H9 (cell line): ENCODE measurements at regions not wholly inside any gene's neighbourhood (a gene's known extent, or its start where the extent isn't known, plus 50 kb on each side); places are given as distances from the start of the nearest gene placed in this dataset.

Experiments used
- DNase-seq: peaks from one replicate; pipeline ENCODE4 v3.0.0-alpha.2; 2017
- H2AFZ ChIP-seq: one replicate; pipeline ENCODE4 v1.6.1; 2013; ENCODE audit warnings: mild to moderate bottlenecking, low read length, control low read depth, moderate library complexity
- H2AK5ac ChIP-seq: 2 replicates; pipeline ENCODE4 v1.6.1; 2013; ENCODE audit warnings: low read length, control low read depth, mixed read lengths; ENCODE audit not compliant: insufficient read length
- H2BK120ac ChIP-seq: one replicate; pipeline ENCODE4 v1.6.1; 2013; ENCODE audit warnings: low read depth, mild to moderate bottlenecking, low read length, control low read depth, inconsistent platforms; ENCODE audit not compliant: poor library complexity, severe bottlenecking
- H2BK12ac ChIP-seq: 2 replicates; pipeline ENCODE4 v1.6.1; 2013; ENCODE audit warnings: low read length, control low read depth, mixed read lengths, low read depth; ENCODE audit not compliant: insufficient read length
- H2BK15ac ChIP-seq: 2 replicates; pipeline ENCODE4 v1.6.1; 2013; ENCODE audit warnings: low read depth, low read length, control low read depth
- H2BK20ac ChIP-seq: one replicate; pipeline ENCODE4 v1.6.1; 2013; ENCODE audit warnings: low read depth, mild to moderate bottlenecking, low read length, control low read depth, inconsistent platforms; ENCODE audit not compliant: poor library complexity, severe bottlenecking
- H2BK5ac ChIP-seq: 2 replicates; pipeline ENCODE4 v1.6.1; 2013; ENCODE audit warnings: low read length, control low read depth, mixed read lengths; ENCODE audit not compliant: insufficient read length
- H3K14ac ChIP-seq: 2 replicates; pipeline ENCODE4 v1.6.1; 2013; ENCODE audit warnings: low read length, control low read depth; ENCODE audit not compliant: insufficient read depth
- H3K18ac ChIP-seq: 2 replicates; pipeline ENCODE4 v1.6.1; 2013; ENCODE audit warnings: low read depth, mild to moderate bottlenecking, mixed read lengths, low read length, control low read depth; ENCODE audit not compliant: insufficient read length
- H3K23ac ChIP-seq: 2 replicates; pipeline ENCODE4 v1.6.1; 2013; ENCODE audit warnings: low read length, control low read depth, mixed read lengths, low read depth; ENCODE audit not compliant: insufficient read length
- H3K23me2 ChIP-seq: 2 replicates; pipeline ENCODE4 v1.6.1; 2013; ENCODE audit warnings: low read depth, mild to moderate bottlenecking, mixed read lengths, low read length, control low read depth; ENCODE audit not compliant: insufficient read length, poor library complexity, severe bottlenecking
- H3K27ac ChIP-seq: 2 replicates; pipeline ENCODE4 v1.5.1; 2013; ENCODE audit warnings: low read length, control low read depth, mixed read lengths, low read depth; ENCODE audit not compliant: insufficient read length
- H3K27me3 ChIP-seq: 2 replicates; pipeline ENCODE4 v1.6.1; 2013; ENCODE audit warnings: low read length, control low read depth, inconsistent platforms; ENCODE audit not compliant: insufficient read depth
- H3K4ac ChIP-seq: 2 replicates; pipeline ENCODE4 v1.6.1; 2013; ENCODE audit warnings: low read depth, mild to moderate bottlenecking, control low read depth, inconsistent platforms, low read length, moderate library complexity
- H3K4me1 ChIP-seq: 2 replicates; pipeline ENCODE4 v1.6.1; 2013; ENCODE audit warnings: low read length, control low read depth, inconsistent platforms; ENCODE audit not compliant: insufficient read depth
- H3K4me2 ChIP-seq: 2 replicates; pipeline ENCODE4 v1.6.1; 2013; ENCODE audit warnings: low read length, control low read depth, mixed read lengths; ENCODE audit not compliant: insufficient read length, insufficient read depth
- H3K56ac ChIP-seq: 2 replicates; pipeline ENCODE4 v1.6.1; 2013; ENCODE audit warnings: low read depth, mild to moderate bottlenecking, mixed read lengths, low read length, control low read depth; ENCODE audit not compliant: insufficient read length
- H3K79me1 ChIP-seq: 2 replicates; pipeline ENCODE4 v1.6.1; 2013; ENCODE audit warnings: low read depth, mild to moderate bottlenecking, moderate library complexity, low read length, control low read depth, inconsistent platforms; ENCODE audit not compliant: insufficient read depth, poor library complexity, severe bottlenecking
- H3K79me2 ChIP-seq: 2 replicates; pipeline ENCODE4 v1.6.1; 2013; ENCODE audit warnings: low read length, control low read depth, inconsistent platforms; ENCODE audit not compliant: insufficient read depth
- H3K9ac ChIP-seq: 2 replicates; pipeline ENCODE4 v1.6.1; 2013; ENCODE audit warnings: low read length, control low read depth, mixed read lengths; ENCODE audit not compliant: insufficient read length; ENCODE audit errors: extremely low read depth
- H3K9me3 ChIP-seq: one replicate; pipeline ENCODE4 v1.6.1; 2013; ENCODE audit warnings: low read depth, low read length, inconsistent platforms; ENCODE audit not compliant: control insufficient read depth
- H3T11ph ChIP-seq: one replicate; pipeline ENCODE4 v1.6.1; 2013; ENCODE audit warnings: mild to moderate bottlenecking, low read length, control low read depth, inconsistent platforms
- H4K20me1 ChIP-seq: one replicate; pipeline ENCODE4 v1.6.1; 2013; ENCODE audit not compliant: control insufficient read depth, insufficient read length, insufficient read depth
- H4K5ac ChIP-seq: 2 replicates; pipeline ENCODE4 v1.6.1; 2013; ENCODE audit warnings: low read depth, mild to moderate bottlenecking, mixed read lengths, low read length, control low read depth; ENCODE audit not compliant: insufficient read length
- H4K8ac ChIP-seq: replicated peaks from 2 replicates; pipeline ENCODE4 v1.6.1; 2013; ENCODE audit warnings: low read length, control low read depth, mixed read lengths, low read depth; ENCODE audit not compliant: insufficient read length
- H4K91ac ChIP-seq: 2 replicates; pipeline ENCODE4 v1.6.1; 2013; ENCODE audit warnings: low read depth, mild to moderate bottlenecking, moderate library complexity, mixed read lengths, low read length, control low read depth; ENCODE audit not compliant: insufficient read length
- H3K27ac Mint-ChIP-seq, 3 experiments: 2 replicates in 2 of 3; 3 replicates in 1 of 3; pipeline ENCODE4 v1.8.0; 2020 to 2021; ENCODE audit warnings: mixed read lengths in 3 of 3, mild to moderate bottlenecking in 1 of 3, moderate library complexity in 1 of 3
- H3K27me3 Mint-ChIP-seq: 2 replicates; pipeline ENCODE4 v1.8.0; 2021; ENCODE audit warnings: low read depth, mild to moderate bottlenecking, moderate library complexity, mixed read lengths
- H3K36me3 Mint-ChIP-seq, 3 experiments: 2 replicates in 2 of 3; 3 replicates in 1 of 3; pipeline ENCODE4 v1.8.0; 2020 to 2021; ENCODE audit warnings: low read depth in 3 of 3, mixed read lengths in 3 of 3; ENCODE audit not compliant: insufficient read depth in 1 of 3
- H3K4me1 Mint-ChIP-seq, 2 experiments: 2 replicates each; pipeline ENCODE4 v1.8.0; 2020; ENCODE audit warnings: mixed read lengths in 2 of 2
- H3K4me3 Mint-ChIP-seq, 2 experiments: 2 replicates in 1 of 2; 3 replicates in 1 of 2; pipeline ENCODE4 v1.8.0; 2020 to 2021; ENCODE audit warnings: mild to moderate bottlenecking in 2 of 2, mixed read lengths in 2 of 2, moderate library complexity in 1 of 2
- H3K9me3 Mint-ChIP-seq, 2 experiments: 2 replicates in 1 of 2; 3 replicates in 1 of 2; pipeline ENCODE4 v1.8.0; 2020; ENCODE audit warnings: mild to moderate bottlenecking in 2 of 2, mixed read lengths in 2 of 2, moderate library complexity in 1 of 2
- WGBS: extraction: QIAGEN DNeasy Blood & Tissue Kit; methylation state at CpG from one replicate; pipeline ENCODE4 v1.1.7; 2013; ENCODE audit warnings: missing lambda C conversion rate, low lambda C conversion rate, mixed read lengths; ENCODE audit not compliant: insufficient read length; ENCODE audit errors: extremely low coverage; 5-methylcytosine and 5-hydroxymethylcytosine counted together
- TF ChIP-seq, protein P1 (sequence below): fragments of 200-600 bp; sonication (generic); conservative IDR thresholded peaks from 3 replicates; pipeline ENCODE4 v1.8.0; 2021; ENCODE audit warnings: antibody characterized with exemption, mild to moderate bottlenecking

GRCh38 chr3:159779883-159780282 is 208.8 kb upstream of the IL12A start:
- no peak overlapping the region for H4K5ac ChIP-seq
- H3K23ac ChIP-seq, result no peak overlapping the region
- H3K23me2 ChIP-seq, result no peaks in the 10 kb centered on the region
- H3K4me1 ChIP-seq, result no peaks in the 10 kb centered on the region; the same call in 1 of the 2 replicates
- no peak overlapping the region for H2BK20ac ChIP-seq
- TF ChIP-seq, protein P1, sequence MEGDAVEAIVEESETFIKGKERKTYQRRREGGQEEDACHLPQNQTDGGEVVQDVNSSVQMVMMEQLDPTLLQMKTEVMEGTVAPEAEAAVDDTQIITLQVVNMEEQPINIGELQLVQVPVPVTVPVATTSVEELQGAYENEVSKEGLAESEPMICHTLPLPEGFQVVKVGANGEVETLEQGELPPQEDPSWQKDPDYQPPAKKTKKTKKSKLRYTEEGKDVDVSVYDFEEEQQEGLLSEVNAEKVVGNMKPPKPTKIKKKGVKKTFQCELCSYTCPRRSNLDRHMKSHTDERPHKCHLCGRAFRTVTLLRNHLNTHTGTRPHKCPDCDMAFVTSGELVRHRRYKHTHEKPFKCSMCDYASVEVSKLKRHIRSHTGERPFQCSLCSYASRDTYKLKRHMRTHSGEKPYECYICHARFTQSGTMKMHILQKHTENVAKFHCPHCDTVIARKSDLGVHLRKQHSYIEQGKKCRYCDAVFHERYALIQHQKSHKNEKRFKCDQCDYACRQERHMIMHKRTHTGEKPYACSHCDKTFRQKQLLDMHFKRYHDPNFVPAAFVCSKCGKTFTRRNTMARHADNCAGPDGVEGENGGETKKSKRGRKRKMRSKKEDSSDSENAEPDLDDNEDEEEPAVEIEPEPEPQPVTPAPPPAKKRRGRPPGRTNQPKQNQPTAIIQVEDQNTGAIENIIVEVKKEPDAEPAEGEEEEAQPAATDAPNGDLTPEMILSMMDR, result no peak
- H3K56ac ChIP-seq, result no peak overlapping the region
- H3K4me3 Mint-ChIP-seq, result no peak overlapping the region
- no peak overlapping the region for H3K9ac ChIP-seq
- no peaks in the 10 kb centered on the region; a peak in 1 of 7 replicates for H3K36me3 Mint-ChIP-seq
- no peaks in the 10 kb centered on the region for H3K27me3 Mint-ChIP-seq
- no peak overlapping the region for H2AK5ac ChIP-seq
- no peak overlapping the region for H2BK120ac ChIP-seq
- H3K27ac Mint-ChIP-seq, result no peak overlapping the region
- H4K91ac ChIP-seq, result no peak overlapping the region
- no peak for DNase-seq
- no peak overlapping the region for H2BK12ac ChIP-seq
- H2BK15ac ChIP-seq, result no peak overlapping the region
- no peak overlapping the region for H2AFZ ChIP-seq
- H3K4me2 ChIP-seq, result no peak overlapping the region
- H3K9me3 Mint-ChIP-seq, result no peaks in the 10 kb centered on the region
- no peak overlapping the region for H2BK5ac ChIP-seq
- no peak overlapping the region for H3K18ac ChIP-seq
- no peak overlapping the region for H3T11ph ChIP-seq
- no peaks in the 10 kb centered on the region for H3K9me3 ChIP-seq
- H3K27me3 ChIP-seq, result no peaks in the 10 kb centered on the region
- no CpG with 5 or more reads among the region's 6 CpGs for WGBS
- H3K79me2 ChIP-seq, result no peaks in the 10 kb centered on the region; the same call in 1 of the 2 replicates
- no peak overlapping the region for H4K8ac ChIP-seq
- H3K14ac ChIP-seq, result no peak overlapping the region
- no peak overlapping the region for H3K4ac ChIP-seq
- no peaks in the 10 kb centered on the region for H3K79me1 ChIP-seq
- no peaks in the 10 kb centered on the region for H4K20me1 ChIP-seq
- peaks cover 15 to 17% of the 10 kb centered on the region in 2 experiments for H3K4me1 Mint-ChIP-seq
- H3K27ac ChIP-seq, result no peak overlapping the region
